Activated T-cell treated with anti-CD3 and anti-CD28 coated beads, Interleukin-2, amount 50 U/mL, for 1 hour (primary cell): ENCODE measurements at regions not wholly inside any gene's neighbourhood (a gene's known extent, or its start where the extent isn't known, plus 50 kb on each side); places are given as distances from the start of the nearest gene placed in this dataset.
"Not testable (repeated sequence)": the region's sequence is repeated elsewhere in the genome, so short reads cannot be mapped to it uniquely, and the experiment has no call there.

Experiments
- DNase-seq: peaks from one replicate; pipeline ENCODE4 v3.0.0-alpha.2; 2020

DNA sequence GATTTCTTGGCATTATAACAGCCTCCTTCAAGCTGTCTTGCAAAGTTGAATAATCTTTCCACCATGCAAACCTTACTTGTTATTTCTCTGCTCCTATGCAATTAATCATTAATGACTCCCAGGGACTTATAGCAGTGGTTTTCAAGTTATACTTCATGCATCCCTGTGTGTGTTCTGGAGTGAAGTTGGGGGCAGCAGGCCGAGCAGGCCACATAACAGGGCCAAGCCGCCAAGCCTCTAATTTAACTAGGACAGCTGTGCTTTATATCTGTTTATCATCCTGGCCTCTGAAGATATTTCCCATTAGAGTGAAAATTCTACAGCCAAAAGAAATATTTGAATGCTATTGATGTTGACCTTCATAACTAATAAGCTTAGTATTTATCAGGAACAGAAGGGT, 133.5 kb upstream of the PAK3 start:
- DNase-seq, result no peak

DNA sequence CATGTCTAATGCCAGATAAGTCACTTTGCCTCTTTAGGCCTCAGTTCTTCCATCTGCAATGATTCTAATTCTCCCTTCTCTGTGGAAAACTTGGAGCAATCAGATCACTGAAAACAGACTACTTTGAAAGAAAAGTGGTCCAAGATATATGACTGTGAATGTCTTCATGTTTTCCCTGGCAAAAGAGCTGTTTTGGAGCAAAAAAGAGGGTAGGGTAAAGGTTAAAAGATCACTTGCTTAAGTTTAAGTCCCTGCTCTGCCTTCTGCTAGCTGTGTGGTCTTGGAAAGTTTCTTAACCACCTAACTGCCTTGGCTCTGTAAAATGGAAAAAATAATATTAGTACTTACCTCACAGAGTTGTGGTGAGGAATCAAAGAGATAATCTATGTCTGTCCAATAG, 140.3 kb upstream of the PAK3 start:
- DNase-seq, result no peak

DNA sequence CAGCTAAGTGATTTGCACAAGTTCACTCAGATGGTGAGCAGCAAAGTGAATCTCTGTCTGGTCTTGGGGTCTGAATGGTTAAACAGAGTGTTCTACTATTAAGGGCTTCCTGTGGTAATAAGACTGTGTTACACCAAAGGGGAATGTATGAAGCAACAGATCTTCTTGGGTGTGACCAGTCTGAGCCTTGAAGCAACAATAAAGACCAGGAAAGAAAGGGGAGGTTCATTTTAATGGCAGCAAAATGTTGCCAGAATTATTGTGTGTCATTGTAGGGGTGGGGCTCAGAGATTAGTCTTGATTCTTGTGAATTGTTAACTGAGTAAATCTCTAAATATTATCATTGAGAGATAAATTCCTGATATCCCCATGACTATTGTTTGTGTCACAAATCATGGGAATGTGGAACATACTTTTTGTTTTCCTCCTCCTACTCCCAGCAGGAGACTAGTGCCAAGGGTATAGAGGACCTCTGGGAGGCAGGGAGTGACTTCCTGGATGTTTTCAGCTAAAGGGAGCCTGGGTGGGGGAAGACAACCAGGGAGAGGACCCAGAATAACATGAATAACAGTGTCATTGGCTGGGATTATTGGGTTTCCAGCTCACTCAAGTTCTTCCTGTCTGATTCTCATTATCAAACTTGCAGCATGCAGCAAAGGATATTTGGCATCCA, 141.4 kb upstream of the PAK3 start:
- no peak for DNase-seq

GRCh38 chrX:110951472-110952269, 144.3 kb upstream of the PAK3 start:
- no peak for DNase-seq

GRCh38 chrX:110944751-110945675, 149.4 kb upstream of the CHRDL1 start:
- DNase-seq, result no peak

- no peak for DNase-seq
Observed at GRCh38 chrX:110944311-110944750, 148.7 kb upstream of the CHRDL1 start.

- no peak for DNase-seq
Observed at GRCh38 chrX:110941906-110942305, 146.3 kb upstream of the CHRDL1 start.

GRCh38 chrX:110938977-110939732, 143.5 kb upstream of the CHRDL1 start:
- DNase-seq, result no peak

DNA sequence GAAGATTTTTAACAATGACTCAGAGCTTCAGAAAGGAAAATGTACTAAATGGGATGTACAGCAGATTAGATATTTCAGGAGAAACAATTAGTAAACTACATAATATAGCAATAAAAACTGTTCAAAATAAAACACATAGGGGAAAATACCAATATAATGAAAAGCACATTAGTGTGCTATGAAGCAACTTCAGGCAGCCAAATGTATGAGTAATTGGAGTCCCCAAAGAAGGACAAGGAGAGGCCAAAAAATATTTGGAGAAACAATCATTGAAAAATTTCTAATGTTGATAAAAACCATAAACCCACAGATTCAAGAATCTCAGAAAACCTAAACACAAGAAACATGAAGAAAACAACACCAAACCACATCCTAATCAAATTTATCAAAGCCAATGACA, 129.3 kb upstream of the CHRDL1 start:
- no peak for DNase-seq

DNA sequence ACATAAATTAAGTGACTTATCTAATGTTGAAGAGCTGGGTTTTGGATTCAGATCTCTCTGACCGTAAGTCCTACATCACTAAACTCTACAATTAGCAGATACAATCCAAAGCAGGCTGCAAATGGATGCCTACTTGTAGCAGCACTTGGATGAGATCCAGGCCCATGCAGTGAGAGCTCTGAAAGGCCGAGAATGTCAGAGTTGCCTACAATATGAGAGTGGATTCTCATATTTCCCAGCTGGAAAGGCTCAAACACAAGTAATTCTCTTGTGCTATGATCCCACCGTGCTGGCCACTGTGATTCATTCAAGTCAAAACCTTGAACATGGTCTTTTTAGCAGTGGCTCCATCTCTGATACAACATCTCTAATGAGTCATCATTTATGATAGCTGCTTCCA, 125.4 kb upstream of the CHRDL1 start:
- no peak for DNase-seq

- DNase-seq, result no peak
Observed at GRCh38 chrX:110915570-110915969, 120.0 kb upstream of the CHRDL1 start.

GRCh38 chrX:110915111-110915510, 119.5 kb upstream of the CHRDL1 start:
- no peak for DNase-seq

GRCh38 chrX:110914281-110914680, 118.7 kb upstream of the CHRDL1 start:
- DNase-seq, result no peak

- DNase-seq, result not testable (repeated sequence)
Observed at GRCh38 chrX:110904747-110905146, 109.1 kb upstream of the CHRDL1 start.

DNA sequence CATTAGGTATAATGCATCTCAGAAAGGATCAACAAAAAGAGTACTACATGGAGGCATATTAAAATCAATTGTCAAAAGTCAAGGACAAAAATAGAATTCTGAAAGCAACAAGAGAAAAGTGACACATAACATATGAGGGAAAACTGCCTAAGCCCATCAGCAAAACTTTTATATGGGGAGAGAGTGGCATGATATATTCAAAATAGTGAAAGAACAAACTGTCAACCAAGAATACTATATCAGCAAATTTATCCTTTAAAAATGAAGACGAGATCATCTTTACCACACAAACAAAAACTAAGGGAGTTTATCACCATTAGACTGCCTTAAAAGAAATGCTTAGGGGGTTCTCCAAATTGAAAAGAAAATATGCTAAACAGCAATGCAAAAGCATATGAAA, 86.4 kb upstream of the CHRDL1 start:
- DNase-seq, result no peak

GRCh38 chrX:110877326-110877725, 81.7 kb upstream of the CHRDL1 start:
- no peak for DNase-seq

GRCh38 chrX:110871839-110872238, 76.2 kb upstream of the CHRDL1 start:
- no peak for DNase-seq

- DNase-seq, result no peak
Observed at GRCh38 chrX:110866421-110866820, 70.8 kb upstream of the CHRDL1 start.

GRCh38 chrX:110863883-110864282, 68.3 kb upstream of the CHRDL1 start:
- no peak for DNase-seq

GRCh38 chrX:110858565-110858964, 62.9 kb upstream of the CHRDL1 start:
- DNase-seq, result no peak

- no peak for DNase-seq
Observed at GRCh38 chrX:110853610-110854009, 58.0 kb upstream of the CHRDL1 start.

GRCh38 chrX:110852180-110852579, 56.6 kb upstream of the CHRDL1 start:
- DNase-seq, result no peak

GRCh38 chrX:110851780-110852179, 56.2 kb upstream of the CHRDL1 start:
- DNase-seq, result no peak
